ENCODE measurements at regions not wholly inside any gene's neighbourhood (a gene's known extent, or its start where the extent isn't known, plus 50 kb on each side); places are given as distances from the start of the nearest gene placed in this dataset.
"Not testable (repeated sequence)": the region's sequence is repeated elsewhere in the genome, so short reads cannot be mapped to it uniquely, and the experiment has no call there.

- H3K27ac Mint-ChIP-seq (ENCODE audit: unreplicated experiment): no peak overlapping the region
- no peaks in the 10 kb centered on the region for H3K9me3 Mint-ChIP-seq (ENCODE audit: low read depth, unreplicated experiment)
- CTCF ChIA-PET: no interaction called here
Observed at GRCh38 chrX:146006637-146007036, 189.0 kb downstream of the SLITRK2 start.

DNA sequence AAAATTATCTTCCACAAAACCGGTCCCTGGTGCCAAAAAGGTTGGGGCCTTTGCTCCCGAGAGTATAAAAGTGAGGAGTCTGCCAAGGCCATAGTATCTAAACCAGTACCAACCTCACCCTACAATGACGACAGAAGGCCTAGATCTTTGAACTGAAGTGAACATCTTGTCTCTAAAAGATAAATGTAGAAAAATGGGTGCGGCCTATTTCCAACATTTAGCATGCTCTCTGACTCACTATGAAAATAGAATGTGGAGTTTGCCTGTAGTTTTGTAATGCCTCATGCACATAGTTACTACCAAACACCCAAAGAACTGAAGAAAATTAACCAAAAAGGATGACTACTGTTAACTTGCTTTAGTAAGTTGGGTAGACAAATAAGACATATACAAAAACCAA lies 218.4 kb downstream of the SLITRK2 start:
- intact Hi-C loops (cut with micrococcal nuclease; ENCODE audit: unreplicated experiment): no loop called here

More at GRCh38 chrX:146006637-146007036, 189.0 kb downstream of the SLITRK2 start:
- Mint-ChIP-seq H3K36me3 (ENCODE audit: insufficient read depth, unreplicated experiment) (no peaks in the 10 kb centered on the region), H3K4me3 (ENCODE audit: low read depth, unreplicated experiment) (no peak overlapping the region), H3K27me3 (ENCODE audit: unreplicated experiment) (no peaks in the 10 kb centered on the region), H3K4me1 (ENCODE audit: low read depth, unreplicated experiment) (no peaks in the 10 kb centered on the region)
- DNase-seq: no peak
- intact Hi-C loops (cut with micrococcal nuclease; ENCODE audit: unreplicated experiment): no loop called here
- no TSS peak for BruUV-seq (replicated peaks)
- no peak for TF ChIP-seq CTCF (IDR thresholded peaks at IDR 0.05; ENCODE audit: unreplicated experiment)

GRCh38 chrX:146041741-146042140 lies 224.1 kb downstream of the SLITRK2 start:
- DNase-seq: no peak

More for the DNA sequence above, 218.4 kb downstream of the SLITRK2 start:
- BruUV-seq (replicated peaks): no TSS peak
- Mint-ChIP-seq H3K4me3 (ENCODE audit: low read depth, unreplicated experiment) (no peak overlapping the region), H3K4me1 (ENCODE audit: low read depth, unreplicated experiment) (no peaks in the 10 kb centered on the region), H3K27ac (ENCODE audit: unreplicated experiment) (no peak overlapping the region), H3K36me3 (ENCODE audit: insufficient read depth, unreplicated experiment) (no peaks in the 10 kb centered on the region), H3K27me3 (ENCODE audit: unreplicated experiment) (no peaks in the 10 kb centered on the region), H3K9me3 (ENCODE audit: low read depth, unreplicated experiment) (peaks cover 8% of the 10 kb centered on the region)
- no peak for TF ChIP-seq CTCF (IDR thresholded peaks at IDR 0.05; ENCODE audit: unreplicated experiment)
- CTCF ChIA-PET: no interaction called here
- no peak for DNase-seq

DNA sequence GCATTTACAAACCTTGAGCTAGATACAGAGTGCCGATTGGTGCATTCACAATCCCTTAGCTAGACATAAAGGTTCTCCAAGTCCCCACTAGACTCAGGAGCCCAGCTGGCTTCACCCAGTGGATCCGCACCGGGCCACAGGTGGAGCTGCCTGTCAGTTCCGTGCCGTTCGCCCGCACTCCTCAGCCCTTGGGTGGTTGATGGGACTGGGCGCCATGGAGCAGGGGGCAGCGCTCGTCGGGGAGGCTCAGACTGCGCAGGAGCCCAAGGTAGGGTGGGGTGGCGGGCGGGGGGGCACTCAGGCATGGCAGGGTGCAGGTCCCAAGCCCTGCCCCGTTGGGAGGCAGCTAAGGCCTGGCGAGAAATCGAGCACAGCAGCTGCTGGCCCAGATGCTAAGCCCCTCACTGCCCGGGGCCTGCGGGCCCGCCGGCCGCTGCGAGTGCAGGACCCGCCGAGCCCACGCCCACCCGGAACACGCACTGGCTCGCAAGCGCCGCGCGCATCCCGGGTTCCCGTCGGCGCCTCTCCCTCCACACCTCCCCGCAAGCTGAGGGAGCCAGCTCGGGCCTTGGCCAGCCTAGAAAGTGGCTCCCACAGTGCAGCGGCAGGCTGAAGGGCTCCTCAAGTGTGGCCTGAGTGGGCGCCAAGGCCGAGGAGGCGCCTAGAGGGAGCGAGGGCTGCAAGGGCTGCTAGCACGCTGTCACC lies 228.5 kb downstream of the SLITRK2 start:
- H3K9me3 Mint-ChIP-seq (ENCODE audit: low read depth, unreplicated experiment); H3K4me1 Mint-ChIP-seq (ENCODE audit: low read depth, unreplicated experiment); H3K27ac Mint-ChIP-seq (ENCODE audit: unreplicated experiment); DNase-seq; H3K4me3 Mint-ChIP-seq (ENCODE audit: low read depth, unreplicated experiment); CTCF ChIA-PET; BruUV-seq (replicated peaks); H3K36me3 Mint-ChIP-seq (ENCODE audit: insufficient read depth, unreplicated experiment); H3K27me3 Mint-ChIP-seq (ENCODE audit: unreplicated experiment); intact Hi-C loops (cut with micrococcal nuclease; ENCODE audit: unreplicated experiment): not testable (repeated sequence)

More at GRCh38 chrX:146041741-146042140, 224.1 kb downstream of the SLITRK2 start:
- no peaks in the 10 kb centered on the region for H3K4me1 Mint-ChIP-seq (ENCODE audit: low read depth, unreplicated experiment)
- H3K4me3 Mint-ChIP-seq (ENCODE audit: low read depth, unreplicated experiment): no peak overlapping the region
- no peak for TF ChIP-seq CTCF (IDR thresholded peaks at IDR 0.05; ENCODE audit: unreplicated experiment)
- intact Hi-C loops (cut with micrococcal nuclease; ENCODE audit: unreplicated experiment): no loop called here
- H3K36me3 Mint-ChIP-seq (ENCODE audit: insufficient read depth, unreplicated experiment): no peaks in the 10 kb centered on the region
- CTCF ChIA-PET: no interaction called here
- H3K9me3 Mint-ChIP-seq (ENCODE audit: low read depth, unreplicated experiment): peaks cover 3% of the 10 kb centered on the region
- H3K27ac Mint-ChIP-seq (ENCODE audit: unreplicated experiment): no peak overlapping the region
- no TSS peak for BruUV-seq (replicated peaks)
- H3K27me3 Mint-ChIP-seq (ENCODE audit: unreplicated experiment): no peaks in the 10 kb centered on the region

DNA sequence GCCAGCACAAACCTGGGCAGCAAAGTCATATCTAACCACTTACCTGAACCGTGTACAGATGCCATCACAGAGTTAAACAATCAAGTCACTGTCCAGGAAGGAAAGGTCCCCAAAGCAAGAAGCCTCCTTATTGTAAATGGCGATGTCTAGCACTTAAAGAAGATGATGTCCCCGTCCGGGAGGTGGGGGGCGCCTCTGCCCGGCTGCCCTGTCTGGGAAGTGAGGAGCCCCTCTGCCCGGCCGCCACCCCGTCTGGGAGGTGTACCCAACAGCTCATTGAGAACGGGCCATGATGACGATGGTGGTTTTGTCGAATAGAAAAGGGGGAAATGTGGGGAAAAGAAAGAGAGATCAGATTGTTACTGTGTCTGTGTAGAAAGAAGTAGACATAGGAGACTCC lies 231.9 kb downstream of the SLITRK2 start:
- H3K4me3 Mint-ChIP-seq (ENCODE audit: low read depth, unreplicated experiment); intact Hi-C loops (cut with micrococcal nuclease; ENCODE audit: unreplicated experiment); DNase-seq; H3K4me1 Mint-ChIP-seq (ENCODE audit: low read depth, unreplicated experiment); H3K9me3 Mint-ChIP-seq (ENCODE audit: low read depth, unreplicated experiment); H3K27me3 Mint-ChIP-seq (ENCODE audit: unreplicated experiment); CTCF ChIA-PET; H3K27ac Mint-ChIP-seq (ENCODE audit: unreplicated experiment); H3K36me3 Mint-ChIP-seq (ENCODE audit: insufficient read depth, unreplicated experiment); BruUV-seq (replicated peaks): not testable (repeated sequence)
